K562 (cell line): ENCODE measurements at regions not wholly inside any gene's neighbourhood (a gene's known extent, or its start where the extent isn't known, plus 50 kb on each side); places are given as distances from the start of the nearest gene placed in this dataset.

Source experiments
- ATAC-seq: fragments of 200-7000 bp; cut with Tn5 transposase; 3 replicates; pipeline ENCODE4 v1.9.1; 2020; ENCODE audit warnings: moderate library complexity
- BruUV-seq: library from RNA; stranded (reverse); fragments of 400-500 nt; replicated peaks from 2 replicates; lab custom pipeline; 2021; lab: Mats Ljungman, UMichigan
- CTCF ChIA-PET: fragments of 300-600 bp; formaldehyde crosslinking; extraction: SDS; loops from one replicate; lab custom pipeline; 2021; ENCODE audit warnings: low intra/inter-chr PET ratio; lab: Yijun Ruan, JAX
- POLR2A ChIA-PET: fragments of 300-600, 350-650 bp; sonication (Branson Sonifier 250); formaldehyde crosslinking; extraction: SDS; loops from one replicate; lab custom pipeline; 2021; ENCODE audit warnings: antibody characterized with exemption, inconsistent platforms; lab: Yijun Ruan, JAX
- DNase-seq, 4 experiments: peaks; one replicate each; pipeline versions ENCODE4 v3.0.0 to v3.0.0-alpha.2; 2011 to 2018; ENCODE audit warnings: low spot score in 3 of 4, mixed read lengths in 3 of 4; ENCODE audit errors: extremely low read depth in 1 of 4
- FAIRE-seq: peaks from 2 replicates; lab custom pipeline; 2011; peaks lifted over from hg19 to GRCh38; lab: Jason Lieb, UNC
- H2AFZ ChIP-seq: 2 replicates; pipeline ENCODE4 v1.6.0; 2011; ENCODE audit warnings: low read depth, low read length, control low read depth, inconsistent platforms
- H3K27ac ChIP-seq: fragments of 200-600 bp; 3 replicates; pipeline ENCODE4 v1.8.0; 2011; ENCODE audit warnings: low read depth, mild to moderate bottlenecking, control low read depth, inconsistent platforms, low read length, moderate library complexity, mixed read lengths; ENCODE audit errors: extremely low read depth
- H3K27me3 ChIP-seq, 2 experiments: fragments of 300-600 bp in 1 of 2; 2 replicates in 1 of 2; 3 replicates in 1 of 2; pipeline versions ENCODE4 v1.6.0 to v1.8.0; 2011; ENCODE audit warnings: inconsistent platforms in 2 of 2, low read length in 2 of 2, mild to moderate bottlenecking in 1 of 2, mixed read lengths in 1 of 2, moderate library complexity in 1 of 2; ENCODE audit not compliant: control insufficient read depth in 2 of 2, insufficient read depth in 2 of 2
- H3K36me3 ChIP-seq: fragments of 300-600 bp; 3 replicates; pipeline ENCODE4 v1.8.0; 2011; ENCODE audit warnings: mild to moderate bottlenecking, low read length, inconsistent platforms; ENCODE audit not compliant: control insufficient read depth, insufficient read depth
- H3K4me1 ChIP-seq, 2 experiments: fragments of 200-600 bp in 1 of 2; replicated peaks in 1 of 2; 2 replicates in 1 of 2; 3 replicates in 1 of 2; pipeline versions ENCODE4 v1.5.1 to v1.8.0; 2011; ENCODE audit warnings: inconsistent platforms in 2 of 2, low read length in 2 of 2, mild to moderate bottlenecking in 1 of 2, mixed read lengths in 1 of 2, moderate library complexity in 1 of 2; ENCODE audit not compliant: control insufficient read depth in 2 of 2, insufficient read depth in 2 of 2
- H3K4me2 ChIP-seq: 2 replicates; pipeline ENCODE4 v1.6.1; 2011; ENCODE audit warnings: low read length, control low read depth, inconsistent platforms, mixed read lengths; ENCODE audit not compliant: insufficient read depth
- H3K4me3 ChIP-seq: fragments of 200-600 bp; sonication (generic), shearing (Covaris generic); 2 replicates; pipeline ENCODE4 v1.5.1; 2016; ENCODE audit warnings: control low read depth, inconsistent platforms
- H3K79me2 ChIP-seq: fragments of 200-600 bp; 3 replicates; pipeline ENCODE4 v1.8.0; 2011; ENCODE audit warnings: low read length, inconsistent platforms; ENCODE audit not compliant: control insufficient read depth, insufficient read depth
- H3K9ac ChIP-seq, 2 experiments: 2 replicates each; pipeline versions ENCODE4 v1.6.0 to v1.6.1; 2011; ENCODE audit warnings: low read depth in 2 of 2, low read length in 2 of 2, control low read depth in 1 of 2, inconsistent platforms in 1 of 2, mild to moderate bottlenecking in 1 of 2, mixed read lengths in 1 of 2; ENCODE audit not compliant: insufficient read depth in 1 of 2
- H3K9me1 ChIP-seq: one replicate; pipeline ENCODE4 v1.6.0; 2011; ENCODE audit warnings: inconsistent platforms, mild to moderate bottlenecking, low read length, moderate library complexity; ENCODE audit not compliant: control insufficient read depth, insufficient read depth
- H3K9me3 ChIP-seq: replicated peaks from 2 replicates; pipeline ENCODE4 v1.5.1; 2011; ENCODE audit warnings: low read depth, low read length, inconsistent platforms; ENCODE audit not compliant: control insufficient read depth, insufficient read depth
- H4K20me1 ChIP-seq: replicated peaks from 2 replicates; pipeline ENCODE4 v1.6.1; 2011; ENCODE audit warnings: low read length, inconsistent platforms, mixed read lengths; ENCODE audit not compliant: control insufficient read depth, insufficient read depth
- ASH1L ChIP-seq: fragments of 450-650 bp; IDR thresholded peaks from 2 replicates; pipeline ENCODE4 v1.6.1; 2018; ENCODE audit warnings: borderline replicate concordance, mild to moderate bottlenecking, low read depth; ENCODE audit not compliant: partially characterized antibody
- ATF2 ChIP-seq: sonication (generic); formaldehyde crosslinking; IDR thresholded peaks from 2 replicates; pipeline ENCODE4 v1.8.1; 2022; ENCODE audit warnings: missing genetic modification reagents
- CCAR2 ChIP-seq: fragments of 200-400 bp; formaldehyde crosslinking; IDR thresholded peaks from 2 replicates; pipeline ENCODE4 v1.6.1; 2017; ENCODE audit warnings: mild to moderate bottlenecking, low read depth, low read length
- EP400 ChIP-seq: fragments of 450-650 bp; IDR thresholded peaks from 2 replicates; pipeline ENCODE4 v1.6.1; 2017; ENCODE audit warnings: antibody characterized with exemption, mild to moderate bottlenecking, moderate library complexity
- FOSL1 ChIP-seq: fragments of 200-800 bp; sonication (Bioruptor generic); conservative IDR thresholded peaks from 2 replicates; pipeline ENCODE4 v1.6.1; 2016; ENCODE audit warnings: missing genetic modification characterization, missing compliant biosample characterization
- FOXJ2 ChIP-seq: fragments of 200-800 bp; sonication (Bioruptor generic); IDR thresholded peaks from 2 replicates; pipeline ENCODE4 v1.6.1; 2016; ENCODE audit warnings: missing genetic modification characterization, missing compliant biosample characterization
- GABPB1 ChIP-seq: sonication (generic); formaldehyde crosslinking; IDR thresholded peaks from 2 replicates; pipeline ENCODE4 v1.8.0; 2022; ENCODE audit warnings: mild to moderate bottlenecking, missing genetic modification reagents
- JUND ChIP-seq, 2 experiments: IDR thresholded peaks; 2 replicates in 1 of 2; 3 replicates in 1 of 2; pipeline ENCODE4 v1.6.1; 2011; ENCODE audit warnings: borderline replicate concordance in 2 of 2, low read depth in 2 of 2, low read length in 2 of 2, improper control_type of control experiment in 1 of 2, missing biosample characterization in 1 of 2, missing genetic modification characterization in 1 of 2, missing genetic modification reagents in 1 of 2
- PTBP1 ChIP-seq: fragments of 200-400 bp; formaldehyde crosslinking; IDR thresholded peaks from 2 replicates; pipeline ENCODE4 v1.6.1; 2017; ENCODE audit warnings: low read depth, low read length
- PTTG1 ChIP-seq: fragments of 450-650 bp; IDR thresholded peaks from 2 replicates; pipeline ENCODE4 v1.6.1; 2016; ENCODE audit warnings: low read depth, mild to moderate bottlenecking, missing genetic modification characterization, missing compliant biosample characterization
- RFX5 ChIP-seq: IDR thresholded peaks from 2 replicates; pipeline ENCODE4 v1.6.1; 2011; ENCODE audit warnings: low read depth, mild to moderate bottlenecking, improper control_type of control experiment, low read length
- ZFP91 ChIP-seq: sonication (generic); formaldehyde crosslinking; IDR thresholded peaks from 2 replicates; pipeline ENCODE4 v1.8.0; 2022; ENCODE audit warnings: mild to moderate bottlenecking, missing genetic modification reagents
- ZNF586 ChIP-seq: fragments of 450-650 bp; formaldehyde crosslinking; conservative IDR thresholded peaks from 2 replicates; pipeline ENCODE4 v1.4.0; 2020; ENCODE audit warnings: mild to moderate bottlenecking, moderate library complexity
- ZNF644 ChIP-seq: fragments of 200-800 bp; sonication (Bioruptor generic); IDR thresholded peaks from 2 replicates; pipeline ENCODE4 v1.6.1; 2016; ENCODE audit warnings: low read depth, missing genetic modification characterization, missing compliant biosample characterization
- WGBS: fragments of 100-300 bp; shearing (Covaris generic); methylation state at CpG from one replicate; pipeline ENCODE4 v1.1.6; 2016; ENCODE audit warnings: low coverage, mixed read lengths; ENCODE audit not compliant: insufficient coverage; ENCODE audit errors: missing lambda C conversion rate; 5-methylcytosine and 5-hydroxymethylcytosine counted together
- in situ Hi-C: fragments of 300-500 bp; cut with MboI; formaldehyde crosslinking; loops from 4 replicates; pipeline ENCODE4 v1.15.0; 2018; ENCODE audit warnings: inconsistent platforms, mixed read lengths
- intact Hi-C: fragments of 100-400 bp; cut with micrococcal nuclease; formaldehyde crosslinking; loops from 2 replicates; pipeline ENCODE4 v1.14.2; 2022

- no peaks in the 10 kb centered on the region for H3K9me1 ChIP-seq
- in situ Hi-C loops, result no loop called here
- intact Hi-C loops, result no loop called here
- ATAC-seq (no peak), FAIRE-seq (no peak), DNase-seq (no peak)
- no peak overlapping the region for H3K27ac ChIP-seq
- H3K36me3 ChIP-seq, result no peaks in the 10 kb centered on the region
- TF ChIP-seq PTTG1 (tag), result no peak
- TF ChIP-seq FOXJ2 (tag), result no peak
- no peak for TF ChIP-seq PTBP1
- no peak for TF ChIP-seq GABPB1 (CRISPR knock-in tag)
- TF ChIP-seq EP400, result no peak
- TF ChIP-seq RFX5, result no peak
- no peak for TF ChIP-seq ASH1L
- no peak for TF ChIP-seq ZNF586
- no peak for TF ChIP-seq FOSL1 (tag)
- no TSS peak for BruUV-seq
- no peaks in the 10 kb centered on the region for H3K4me1 ChIP-seq
- H3K27me3 ChIP-seq, result no peaks in the 10 kb centered on the region
- 0% methylated on average over 4 of the region's 4 CpGs for WGBS
- no peaks in the 10 kb centered on the region for H4K20me1 ChIP-seq
- H3K9me3 ChIP-seq, result no peaks in the 10 kb centered on the region
- H2AFZ ChIP-seq, result no peak overlapping the region
- H3K79me2 ChIP-seq, result no peaks in the 10 kb centered on the region
- no peak overlapping the region for H3K9ac ChIP-seq
- CTCF ChIA-PET, result no interaction called here
- POLR2A ChIA-PET, result no interaction called here
- no peak overlapping the region for H3K4me2 ChIP-seq
- no peak overlapping the region for H3K4me3 ChIP-seq
Measured at GRCh38 chr2:181185948-181186347, 205.5 kb downstream of the UBE2E3 start.

GRCh38 chr2:181188605-181189004 is 208.2 kb downstream of the UBE2E3 start:
- ATAC-seq (no peak), DNase-seq (no peak), FAIRE-seq (no peak)
- Histone ChIP-seq H3K4me1 (no peaks in the 10 kb centered on the region), H4K20me1 (no peaks in the 10 kb centered on the region), H3K4me3 (no peak overlapping the region), H3K27ac (no peak overlapping the region), H3K36me3 (no peaks in the 10 kb centered on the region), H3K9me3 (no peaks in the 10 kb centered on the region), H3K79me2 (no peaks in the 10 kb centered on the region), H3K4me2 (no peak overlapping the region), H3K9me1 (no peaks in the 10 kb centered on the region), H3K9ac (no peak overlapping the region), H2AFZ (no peak overlapping the region), H3K27me3 (no peaks in the 10 kb centered on the region)
- intact Hi-C loops, result no loop called here
- in situ Hi-C loops, result no loop called here
- ChIA-PET CTCF (no interaction called here), POLR2A (no interaction called here)
- no TSS peak for BruUV-seq
- 0% methylated on average over 4 of the region's 4 CpGs for WGBS
- TF ChIP-seq ZFP91 (CRISPR knock-in tag) (no peak), CCAR2 (no peak), ATF2 (CRISPR knock-in tag) (no peak), GABPB1 (CRISPR knock-in tag) (no peak), ZNF644 (no peak), JUND (IDR thresholded peaks at IDR 0.05; ENCODE audit: borderline replicate concordance, low read depth, low read length) (no peak), JUND (tag; IDR thresholded peaks at IDR 0.05; ENCODE audit: borderline replicate concordance, low read depth, low read length) (no peak)
